Stimulated activated naive CD4-positive, alpha-beta T cell (primary cell): ENCODE measurements at regions not wholly inside any gene's neighbourhood (a gene's known extent, or its start where the extent isn't known, plus 50 kb on each side); places are given as distances from the start of the nearest gene placed in this dataset.

ENCODE experiments used
- DNase-seq, 6 experiments: peaks; one replicate each; lab custom pipeline; 2025; lab: John Stamatoyannopoulos, UW

- no peak for DNase-seq
Measured at GRCh38 chr1:222288053-222288452, 259.9 kb downstream of the HHIPL2 start.

GRCh38 chr1:222286011-222286410, 261.9 kb downstream of the HHIPL2 start:
- no peak for DNase-seq

GRCh38 chr1:222285526-222285925, 262.4 kb downstream of the HHIPL2 start:
- DNase-seq, result no peak

GRCh38 chr1:222284466-222284865, 263.4 kb downstream of the HHIPL2 start:
- no peak for DNase-seq

GRCh38 chr1:222283147-222283768, 264.6 kb downstream of the HHIPL2 start:
- no peak for DNase-seq

GRCh38 chr1:222279591-222279990, 268.3 kb downstream of the HHIPL2 start:
- DNase-seq, result no peak

GRCh38 chr1:222278501-222278900, 269.4 kb downstream of the HHIPL2 start:
- no peak for DNase-seq

GRCh38 chr1:222275729-222276465, 272.0 kb downstream of the HHIPL2 start:
- no peak for DNase-seq

GRCh38 chr1:222275001-222275728, 272.7 kb downstream of the HHIPL2 start:
- no peak for DNase-seq

GRCh38 chr1:222266223-222267196, 281.4 kb downstream of the HHIPL2 start:
- DNase-seq, result no peak

GRCh38 chr1:222263791-222264190, 284.1 kb downstream of the HHIPL2 start:
- peak in 3 of 6 experiments; percentile 30 to 55 (median 55) for DNase-seq

GRCh38 chr1:222257027-222257426, 290.9 kb downstream of the HHIPL2 start:
- DNase-seq, result no peak

GRCh38 chr1:222256058-222256457, 291.8 kb downstream of the HHIPL2 start:
- DNase-seq, result no peak

- no peak for DNase-seq
Measured at GRCh38 chr1:222252788-222253187, 295.1 kb downstream of the HHIPL2 start.

- DNase-seq, result no peak
Measured at GRCh38 chr1:222251847-222252246, 296.1 kb downstream of the HHIPL2 start.

GRCh38 chr1:222250376-222250775, 297.5 kb downstream of the HHIPL2 start:
- DNase-seq, result no peak

- DNase-seq, result no peak
Measured at GRCh38 chr1:222247811-222248310, 300.0 kb downstream of the HHIPL2 start.

GRCh38 chr1:222247081-222247480, 300.8 kb downstream of the HHIPL2 start:
- DNase-seq, result no peak

- DNase-seq, result no peak
Measured at GRCh38 chr1:222243902-222244301, 304.0 kb downstream of the HHIPL2 start.

- no peak for DNase-seq
Measured at GRCh38 chr1:222242492-222242891, 305.4 kb downstream of the HHIPL2 start.

- DNase-seq, result no peak
Measured at GRCh38 chr1:222241410-222241809, 306.5 kb downstream of the HHIPL2 start.
